MG63 (cell line): ENCODE measurements at regions not wholly inside any gene's neighbourhood (a gene's known extent, or its start where the extent isn't known, plus 50 kb on each side); places are given as distances from the start of the nearest gene placed in this dataset.

Experiments
- DNase-seq: peaks from one replicate; pipeline ENCODE4 v3.0.0-alpha.2; 2020
- H3K27me3 ChIP-seq: fragments of 250-450 bp; sonication (Bioruptor Pico); 2 replicates; pipeline ENCODE4 v1.5.1; 2020; ENCODE audit warnings: mild to moderate bottlenecking, moderate library complexity
- H3K36me3 ChIP-seq: fragments of 250-450 bp; sonication (Bioruptor Pico); 2 replicates; pipeline ENCODE4 v1.5.1; 2020; ENCODE audit warnings: mild to moderate bottlenecking, moderate library complexity
- H3K4me3 ChIP-seq: fragments of 250-450 bp; sonication (Bioruptor Pico); 2 replicates; pipeline ENCODE4 v1.5.1; 2020; ENCODE audit warnings: mild to moderate bottlenecking, moderate library complexity
- H3K9me3 ChIP-seq: fragments of 250-450 bp; sonication (Bioruptor Pico); 2 replicates; pipeline ENCODE4 v1.5.1; 2020; ENCODE audit warnings: mild to moderate bottlenecking, moderate library complexity

DNA sequence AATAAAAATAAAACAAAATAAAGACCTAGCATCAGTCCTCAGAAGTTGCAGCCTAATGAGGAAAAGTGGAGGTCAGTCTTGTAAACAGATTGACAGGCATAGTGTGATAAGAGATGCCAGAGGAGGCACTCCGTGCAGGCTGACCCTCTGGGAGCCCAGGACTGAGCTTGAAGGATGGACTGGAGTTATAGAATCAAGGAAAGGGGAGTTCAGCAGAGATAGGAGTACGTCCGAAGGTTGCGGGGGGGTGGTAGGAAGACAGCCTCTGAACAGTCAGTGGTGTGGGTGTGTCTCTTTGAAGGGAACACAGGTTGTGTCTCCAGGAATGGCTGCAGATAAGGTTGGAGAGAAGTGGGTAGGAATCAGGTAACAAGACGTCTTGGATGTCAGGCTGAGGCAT is 126.1 kb upstream of the CPEB4 start:
- Histone ChIP-seq H3K4me3 (no peak overlapping the region), H3K36me3 (no peaks in the 10 kb centered on the region), H3K9me3 (no peaks in the 10 kb centered on the region), H3K27me3 (no peaks in the 10 kb centered on the region)
- no peak for DNase-seq

DNA sequence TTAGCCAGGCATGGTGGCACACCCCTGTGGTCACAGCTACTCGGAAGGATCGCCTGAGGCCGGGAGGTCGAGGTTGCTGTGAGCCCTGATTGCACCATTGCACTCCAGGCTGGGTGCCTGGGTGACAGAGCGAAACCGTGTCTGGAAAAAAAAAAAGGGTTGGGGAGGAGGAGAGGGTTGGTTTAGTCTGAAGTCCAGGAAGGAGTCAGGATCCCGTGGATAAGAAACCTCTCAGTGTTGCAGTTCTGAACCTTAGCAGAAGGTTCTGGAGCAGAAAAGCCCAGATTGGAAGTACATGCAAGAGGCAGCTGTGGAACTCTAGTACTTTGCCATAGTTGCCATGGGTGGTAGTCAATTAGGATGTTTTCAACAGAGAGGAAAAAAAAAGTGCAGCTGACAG is 125.2 kb upstream of the CPEB4 start:
- no peaks in the 10 kb centered on the region for H3K9me3 ChIP-seq
- no peak for DNase-seq
- H3K36me3 ChIP-seq: no peaks in the 10 kb centered on the region
- no peaks in the 10 kb centered on the region for H3K27me3 ChIP-seq
- H3K4me3 ChIP-seq: no peak overlapping the region

DNA sequence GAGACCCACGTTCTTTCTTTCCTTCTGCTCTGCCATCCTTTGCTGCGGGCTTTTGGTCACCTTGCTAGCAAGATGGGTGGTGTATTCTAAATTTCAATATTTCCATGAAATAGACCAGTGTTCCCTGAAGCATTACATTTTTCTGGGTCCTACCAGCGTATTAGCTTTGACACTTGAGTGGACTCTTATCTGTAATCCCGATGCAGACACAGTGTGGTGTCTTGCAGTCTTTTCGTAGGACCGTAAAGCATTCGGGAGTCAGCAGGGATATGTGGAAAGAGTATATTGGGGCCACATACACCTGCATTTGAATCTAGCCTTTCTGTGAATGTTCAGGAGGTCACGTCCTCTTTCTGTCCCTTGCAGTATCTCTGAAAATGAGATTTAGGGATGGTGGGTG is 124.7 kb upstream of the CPEB4 start:
- H3K36me3 ChIP-seq: no peaks in the 10 kb centered on the region
- no peak for DNase-seq
- no peaks in the 10 kb centered on the region for H3K9me3 ChIP-seq
- H3K27me3 ChIP-seq: no peaks in the 10 kb centered on the region
- no peak overlapping the region for H3K4me3 ChIP-seq

DNA sequence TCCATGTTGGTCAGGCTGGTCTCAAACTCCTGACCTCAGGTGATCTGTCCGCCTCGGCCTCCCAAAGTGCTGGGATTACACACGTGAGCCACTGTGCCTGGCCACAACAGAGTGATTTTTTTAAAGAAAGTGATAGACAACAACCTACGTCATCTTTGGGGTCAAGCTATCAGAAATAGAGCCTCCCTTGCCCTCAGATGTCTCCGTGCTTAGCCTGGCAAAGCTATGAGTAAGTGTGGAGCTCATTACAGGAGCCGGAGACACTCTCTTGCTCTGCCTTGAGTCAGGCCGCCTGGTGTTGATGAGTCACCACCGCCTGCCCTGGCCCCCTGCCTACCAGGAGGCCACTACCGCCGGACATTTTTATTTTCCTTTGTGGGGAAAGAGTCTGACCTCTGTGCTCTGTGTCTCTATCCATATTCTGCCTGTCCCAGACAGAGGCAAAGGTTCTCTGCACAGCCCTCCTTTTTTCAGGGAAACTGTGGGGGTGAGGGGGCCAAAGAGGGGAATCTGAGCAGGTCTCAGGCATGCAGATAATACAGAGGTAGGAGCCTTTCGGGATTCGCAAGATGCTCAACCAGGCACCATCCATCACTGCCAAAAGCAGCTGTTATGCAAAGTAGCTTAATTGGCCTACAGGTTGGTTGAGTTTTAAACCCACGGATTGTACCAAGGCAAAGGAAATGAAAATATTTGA is 123.7 kb upstream of the CPEB4 start:
- H3K27me3 ChIP-seq: no peaks in the 10 kb centered on the region
- no peak overlapping the region for H3K4me3 ChIP-seq
- no peaks in the 10 kb centered on the region for H3K36me3 ChIP-seq
- peak; percentile 98 for DNase-seq
- no peaks in the 10 kb centered on the region for H3K9me3 ChIP-seq

DNA sequence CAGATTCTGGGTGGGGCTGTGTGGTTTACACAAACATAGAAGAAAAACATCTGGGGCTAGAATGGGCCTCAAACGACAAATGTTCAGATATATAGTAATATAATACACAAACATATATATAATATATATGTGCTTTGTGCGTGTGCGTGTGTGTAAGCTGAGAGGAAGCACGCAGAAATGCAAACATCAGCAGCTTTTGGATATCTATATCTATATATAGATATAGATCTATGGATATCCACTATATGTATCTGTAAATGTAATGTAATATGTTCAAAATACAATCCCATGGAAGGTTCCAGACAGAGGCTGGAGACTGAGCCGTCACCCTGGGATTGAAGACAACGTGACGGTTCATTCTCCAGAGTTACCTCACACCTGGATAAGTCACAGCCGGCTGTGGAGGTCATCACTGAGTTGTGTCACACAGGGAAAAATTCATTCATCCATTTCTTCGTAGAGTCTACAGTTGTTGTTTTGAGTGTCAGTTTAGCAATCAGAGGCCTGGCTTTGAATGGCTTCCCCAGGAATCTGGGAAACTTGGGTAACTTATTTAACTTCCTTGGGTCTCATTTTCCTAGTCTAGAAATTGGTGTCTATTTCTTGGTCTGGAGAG is 123.0 kb upstream of the CPEB4 start:
- DNase-seq: no peak
- Histone ChIP-seq H3K36me3 (no peaks in the 10 kb centered on the region), H3K4me3 (no peak overlapping the region)

DNA sequence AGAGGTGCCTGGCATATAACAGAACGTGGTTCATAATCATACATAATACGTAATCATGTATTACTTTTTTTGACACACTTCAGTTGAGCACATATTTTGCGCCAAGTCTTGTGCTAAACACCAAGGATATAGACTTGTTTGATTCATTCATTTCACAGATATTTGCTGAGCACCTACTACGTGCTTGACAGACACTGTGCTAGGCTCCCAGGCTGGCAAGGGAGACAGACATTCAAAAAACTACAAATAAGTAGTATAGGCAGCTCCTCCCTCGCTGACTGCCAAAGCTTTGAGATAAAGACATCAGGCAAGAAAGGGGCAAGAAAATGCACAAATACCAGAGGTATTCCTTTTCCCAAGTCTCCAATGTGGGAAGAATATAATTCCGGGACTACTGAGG is 122.5 kb upstream of the CPEB4 start:
- Histone ChIP-seq H3K36me3 (no peaks in the 10 kb centered on the region), H3K4me3 (no peak overlapping the region), H3K9me3 (no peaks in the 10 kb centered on the region), H3K27me3 (no peaks in the 10 kb centered on the region)
- DNase-seq: no peak

More for the DNA sequence above, 123.0 kb upstream of the CPEB4 start:
- H3K27me3 ChIP-seq: no peaks in the 10 kb centered on the region
- H3K9me3 ChIP-seq: no peaks in the 10 kb centered on the region

DNA sequence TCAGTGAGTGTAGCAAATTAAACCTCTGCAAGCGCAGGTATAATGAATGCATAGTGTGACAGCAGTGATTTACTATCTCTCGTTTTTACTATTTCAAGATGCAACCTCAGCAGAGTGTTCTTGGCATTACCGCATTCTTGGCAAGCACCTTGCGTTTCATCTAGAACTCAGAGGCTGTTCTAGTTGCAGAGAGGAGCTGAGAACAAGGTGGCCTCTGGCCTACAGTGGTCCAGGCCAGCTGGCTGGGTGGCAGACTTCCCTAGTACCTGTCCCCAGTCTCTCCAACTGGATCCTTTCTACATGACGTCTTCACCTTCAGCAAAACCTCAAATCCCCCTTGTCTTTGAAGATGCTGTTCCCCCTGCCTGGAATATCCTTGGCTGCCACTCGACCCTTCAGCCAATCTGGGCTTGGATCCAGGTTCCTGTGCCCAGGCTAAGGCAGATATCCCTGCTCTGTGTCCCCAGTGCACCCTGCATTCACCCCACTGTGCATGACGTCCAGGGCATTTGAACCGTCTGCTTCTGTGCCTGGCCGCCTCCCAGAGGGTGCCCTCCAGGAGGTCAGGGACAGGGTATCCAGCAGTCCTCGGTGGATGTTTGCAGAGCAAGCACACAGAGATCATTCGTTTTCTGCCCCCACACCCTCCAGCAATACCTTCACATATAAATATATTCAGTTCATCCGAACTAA is 120.4 kb upstream of the CPEB4 start:
- no peaks in the 10 kb centered on the region for H3K27me3 ChIP-seq
- no peaks in the 10 kb centered on the region for H3K36me3 ChIP-seq
- no peaks in the 10 kb centered on the region for H3K9me3 ChIP-seq
- DNase-seq: no peak
- no peak overlapping the region for H3K4me3 ChIP-seq

DNA sequence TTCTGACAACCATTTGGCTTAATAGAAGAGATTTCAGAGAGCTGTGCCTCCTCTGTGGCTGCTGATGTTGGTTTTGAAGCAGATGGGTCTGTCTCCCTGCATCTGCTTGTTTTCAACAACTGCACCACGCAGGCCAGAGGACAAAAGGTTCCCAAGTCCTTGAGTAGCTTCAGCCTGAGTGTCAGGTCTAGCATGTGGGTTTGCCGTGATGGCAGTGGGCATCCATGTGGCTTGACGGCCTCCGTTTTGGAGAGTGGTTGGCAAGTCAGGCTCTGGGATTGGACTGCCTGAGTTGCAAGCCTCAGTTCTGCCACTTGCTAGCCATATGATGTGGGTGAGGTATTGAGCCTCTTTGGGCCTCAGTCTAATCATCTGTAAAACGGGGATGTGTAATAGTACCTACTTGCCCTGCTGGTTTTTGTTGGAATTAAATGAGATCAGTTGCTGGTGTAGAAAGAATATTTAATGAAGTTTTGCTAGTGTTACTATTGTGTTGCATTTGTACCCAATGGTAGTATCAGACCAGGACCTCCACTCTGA is 119.8 kb upstream of the CPEB4 start:
- H3K4me3 ChIP-seq: no peak overlapping the region
- no peaks in the 10 kb centered on the region for H3K9me3 ChIP-seq
- DNase-seq: no peak
- H3K27me3 ChIP-seq: no peaks in the 10 kb centered on the region
- H3K36me3 ChIP-seq: no peaks in the 10 kb centered on the region

DNA sequence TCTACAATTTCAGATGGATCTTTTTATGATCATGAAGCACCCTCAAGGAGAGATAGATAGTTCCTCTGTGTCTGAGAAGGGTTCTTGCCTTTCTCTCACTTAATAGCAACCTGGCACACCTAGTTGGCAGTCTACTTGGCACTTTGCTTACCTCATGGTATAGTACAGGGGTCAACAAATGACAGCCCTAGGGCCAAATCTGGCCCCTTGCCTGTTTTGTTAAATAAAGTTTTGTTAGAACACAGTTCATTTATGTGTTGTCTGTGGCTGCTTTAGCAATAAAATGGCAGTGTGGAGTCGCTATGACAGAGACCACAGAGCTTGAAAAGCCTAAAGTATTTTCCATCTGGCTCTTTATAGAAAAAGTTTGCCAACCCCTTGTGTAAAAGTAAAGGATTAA is 119.3 kb upstream of the CPEB4 start:
- Histone ChIP-seq H3K27me3 (no peaks in the 10 kb centered on the region), H3K9me3 (no peaks in the 10 kb centered on the region), H3K4me3 (no peak overlapping the region), H3K36me3 (no peaks in the 10 kb centered on the region)
- DNase-seq: no peak

DNA sequence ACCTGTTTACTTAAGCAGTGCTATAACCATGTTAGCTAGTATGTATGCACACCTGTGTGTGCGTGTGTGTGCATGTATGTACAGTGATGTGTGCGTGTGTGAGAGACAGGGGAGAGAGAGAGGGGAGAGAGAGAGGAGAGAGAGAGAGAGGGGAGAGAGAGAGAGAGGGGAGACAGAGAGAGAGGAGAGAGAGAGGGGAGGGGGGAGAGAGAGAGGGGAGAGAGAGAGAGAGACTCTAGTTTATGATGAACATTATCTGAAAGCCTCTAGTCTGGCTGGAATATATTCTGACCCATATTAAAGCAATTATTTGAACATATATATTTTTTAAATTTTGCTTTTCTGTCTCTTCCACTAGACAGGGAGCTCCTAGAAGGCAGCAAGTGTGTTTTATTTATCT is 117.5 kb upstream of the CPEB4 start:
- H3K4me3 ChIP-seq: no peak overlapping the region

DNA sequence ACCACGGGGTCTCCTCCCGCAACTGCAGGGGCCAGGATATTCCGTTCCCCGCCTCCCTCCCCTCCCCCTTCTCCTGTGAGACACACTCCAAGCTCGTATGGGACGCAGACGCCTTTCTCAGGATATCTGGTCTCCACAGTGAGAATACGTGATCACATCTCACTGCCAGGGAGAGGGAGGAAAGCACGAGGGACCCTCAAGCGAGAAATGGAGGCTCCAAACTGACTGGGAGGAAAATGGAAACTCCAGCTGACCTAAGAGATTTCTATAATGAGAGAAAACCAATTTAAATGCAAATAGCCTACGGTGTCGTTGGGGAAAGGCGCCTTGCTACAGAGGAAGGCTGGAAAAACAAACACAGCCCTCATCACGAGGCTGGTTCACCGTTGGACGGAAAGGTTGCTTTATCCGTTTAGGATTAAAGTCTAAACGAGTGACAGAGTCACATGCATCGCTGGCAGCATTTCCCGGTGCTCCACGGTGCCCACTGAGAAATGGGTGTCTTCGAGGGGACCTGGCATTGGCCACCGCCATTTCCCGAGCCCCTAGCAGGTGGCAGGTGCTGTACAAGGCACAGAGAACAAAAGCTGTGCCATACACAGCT is 116.9 kb upstream of the CPEB4 start:
- H3K4me3 ChIP-seq: no peak overlapping the region
- no peaks in the 10 kb centered on the region for H3K27me3 ChIP-seq
- DNase-seq: no peak
- H3K36me3 ChIP-seq: no peaks in the 10 kb centered on the region
- H3K9me3 ChIP-seq: no peaks in the 10 kb centered on the region

More for the DNA sequence above, 117.5 kb upstream of the CPEB4 start:
- Histone ChIP-seq H3K27me3 (no peaks in the 10 kb centered on the region), H3K36me3 (no peaks in the 10 kb centered on the region), H3K9me3 (no peaks in the 10 kb centered on the region)
- DNase-seq: no peak

DNA sequence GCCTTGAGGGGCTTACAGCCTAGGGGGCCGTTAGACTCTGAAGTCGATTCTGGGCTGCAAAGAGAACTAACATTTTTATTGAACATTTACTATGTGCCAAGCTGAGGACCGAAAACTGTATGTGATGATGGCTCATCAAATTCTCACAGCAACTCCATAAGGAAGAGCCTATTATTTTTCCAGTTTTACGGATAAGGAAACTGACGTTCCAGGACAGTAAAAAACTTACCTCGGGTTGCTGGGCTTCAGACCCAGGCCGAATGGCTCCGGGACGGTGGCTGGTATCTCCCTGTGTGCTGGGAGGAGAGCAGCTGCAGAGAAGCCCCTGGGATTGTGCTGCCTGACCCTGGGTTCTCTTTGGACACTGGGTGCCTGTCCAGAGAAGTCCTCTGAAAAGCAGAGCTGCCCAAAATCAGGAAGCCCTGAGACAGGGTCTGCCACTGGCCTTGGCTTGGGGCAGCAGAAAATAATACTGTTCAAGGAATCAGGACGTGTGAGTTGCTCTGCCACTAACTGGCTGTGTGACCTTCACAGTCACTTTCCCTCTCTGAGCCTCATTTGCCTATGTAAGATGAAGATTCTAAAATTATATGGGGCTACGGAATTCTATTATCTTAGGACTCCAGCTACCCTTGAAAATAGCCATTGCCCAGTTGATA is 116.3 kb upstream of the CPEB4 start:
- no peak for DNase-seq
- H3K27me3 ChIP-seq: no peaks in the 10 kb centered on the region
- no peaks in the 10 kb centered on the region for H3K9me3 ChIP-seq
- H3K36me3 ChIP-seq: no peaks in the 10 kb centered on the region
- no peak overlapping the region for H3K4me3 ChIP-seq

DNA sequence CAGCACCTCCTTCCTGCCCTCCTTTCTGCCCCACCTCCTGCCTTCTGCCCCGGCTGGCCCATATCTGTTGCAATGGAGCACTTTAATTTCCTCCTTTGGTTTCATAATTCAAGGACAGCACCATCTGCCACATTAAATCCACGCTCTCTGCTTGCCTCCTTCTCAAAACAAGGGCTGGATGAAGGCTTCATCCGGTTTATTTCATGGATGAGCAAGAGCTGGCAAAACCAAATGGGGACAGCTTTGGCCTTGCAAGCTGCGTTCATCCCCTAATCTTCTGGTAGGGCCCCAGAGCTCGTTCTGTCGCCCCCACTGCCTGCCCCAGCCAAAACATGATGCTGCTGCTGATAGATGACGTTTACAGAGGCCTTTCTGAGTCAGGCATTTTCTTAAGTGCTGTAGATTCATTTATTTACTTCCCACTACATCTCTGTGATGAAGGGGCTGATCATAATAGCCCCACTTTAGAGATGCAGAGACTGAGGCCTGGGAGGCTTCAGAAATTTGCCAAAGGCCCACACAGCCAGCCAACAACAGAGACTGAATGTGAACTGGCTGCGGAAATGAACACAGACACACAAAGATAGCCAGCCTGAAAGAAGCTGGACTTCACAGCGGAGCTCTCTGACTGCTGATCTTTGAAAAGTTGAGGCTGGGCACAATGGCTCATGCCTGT is 115.6 kb upstream of the CPEB4 start:
- H3K36me3 ChIP-seq: no peaks in the 10 kb centered on the region
- DNase-seq: no peak
- no peaks in the 10 kb centered on the region for H3K9me3 ChIP-seq
- H3K4me3 ChIP-seq: no peak overlapping the region
- H3K27me3 ChIP-seq: no peaks in the 10 kb centered on the region

DNA sequence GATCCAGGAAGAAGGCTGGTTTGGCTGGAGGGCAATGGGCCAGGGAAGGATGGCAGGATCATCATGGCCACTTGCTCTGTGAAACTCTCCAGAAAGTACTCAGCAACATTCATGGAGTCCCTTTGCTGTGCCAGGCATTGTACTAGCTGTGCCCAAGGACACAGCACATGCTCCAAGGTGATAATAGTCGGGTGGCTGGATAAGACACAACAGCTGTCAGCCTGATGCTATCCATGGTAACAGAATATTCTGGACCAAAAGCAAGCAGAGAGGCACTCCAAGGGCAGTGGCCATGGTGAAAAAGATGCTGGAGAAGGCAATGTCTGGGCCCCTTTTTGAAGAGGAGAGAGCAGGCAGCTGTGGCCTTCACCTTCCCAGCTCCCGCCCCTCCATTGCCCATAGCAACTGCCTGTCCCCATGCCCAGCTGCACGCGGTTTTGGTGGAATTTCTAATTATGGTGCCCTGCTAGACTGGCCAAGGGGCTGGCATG is 113.8 kb upstream of the CPEB4 start:
- no peaks in the 10 kb centered on the region for H3K9me3 ChIP-seq
- H3K36me3 ChIP-seq: no peaks in the 10 kb centered on the region
- H3K4me3 ChIP-seq: no peak overlapping the region
- H3K27me3 ChIP-seq: no peaks in the 10 kb centered on the region
- peak; percentile 48 for DNase-seq

DNA sequence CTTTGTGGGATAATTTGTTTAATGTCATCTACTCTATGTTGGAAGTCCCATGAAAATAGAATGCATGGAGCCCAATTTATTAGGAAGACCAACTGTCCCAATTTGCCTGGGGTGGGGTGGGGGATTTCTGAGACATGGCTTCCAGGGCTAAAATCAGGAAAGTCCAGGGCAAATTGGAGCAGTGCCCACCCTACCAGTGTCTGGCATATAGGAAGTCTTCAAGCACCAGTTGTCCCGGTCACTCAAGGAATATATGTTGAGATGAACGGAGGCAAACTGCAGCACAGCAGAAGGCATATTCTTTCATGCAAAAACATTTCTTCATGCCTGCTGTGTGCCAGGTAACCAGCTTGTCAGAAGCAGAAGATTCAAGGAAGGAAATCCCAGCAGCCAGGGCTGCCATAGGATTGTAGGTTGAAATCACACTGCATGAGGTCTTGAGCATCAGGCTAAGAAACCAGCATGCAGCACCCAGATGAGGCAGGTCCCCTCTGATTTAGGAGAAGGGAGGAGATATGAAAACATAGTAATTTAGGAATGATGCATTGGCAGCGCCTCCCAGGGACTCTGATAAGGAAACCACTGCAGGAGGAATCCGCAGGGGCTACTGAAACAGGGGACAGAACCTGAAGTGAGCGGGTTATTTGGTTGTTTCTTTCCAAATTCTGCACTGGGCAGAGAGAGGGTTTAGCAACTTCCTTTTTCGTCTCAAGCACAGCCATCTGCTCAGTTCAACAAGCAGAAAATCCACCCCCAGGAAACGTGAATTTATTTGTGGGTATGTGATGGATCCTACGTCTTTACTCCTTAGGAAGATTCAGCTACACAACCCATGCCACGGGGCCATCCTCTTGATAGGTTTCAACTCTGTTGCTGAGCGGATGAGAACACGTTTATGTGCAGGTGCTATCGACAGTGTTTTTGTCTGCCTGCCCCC is 112.6 kb upstream of the CPEB4 start:
- Histone ChIP-seq H3K36me3 (no peaks in the 10 kb centered on the region), H3K9me3 (no peaks in the 10 kb centered on the region), H3K4me3 (no peak overlapping the region), H3K27me3 (no peaks in the 10 kb centered on the region)
- DNase-seq: no peak
